SK-N-SH (cell line): ENCODE measurements at regions not wholly inside any gene's neighbourhood (a gene's known extent, or its start where the extent isn't known, plus 50 kb on each side); places are given as distances from the start of the nearest gene placed in this dataset.

Source experiments
- CTCF ChIA-PET: fragments of 300-600, 350-600 bp; formaldehyde crosslinking; extraction: SDS; loops from one replicate; lab custom pipeline; 2021; lab: Yijun Ruan, JAX
- POLR2A ChIA-PET: fragments of 350-600 bp; sonication (Branson Sonifier 250); formaldehyde crosslinking; extraction: SDS; loops from one replicate; lab custom pipeline; 2020; ENCODE audit warnings: antibody characterized with exemption, inconsistent platforms; lab: Yijun Ruan, JAX
- DNase-seq: peaks from one replicate; pipeline ENCODE4 v3.0.0; 2012
- H2AFZ ChIP-seq: fragments of 200-600 bp; sonication (generic); 2 replicates; pipeline ENCODE4 v1.8.1; 2016; ENCODE audit warnings: antibody characterized with exemption, mild to moderate bottlenecking, low read depth
- H3F3A ChIP-seq: fragments of 200-600 bp; sonication (generic); replicated peaks from 2 replicates; pipeline ENCODE3; 2016; ENCODE audit warnings: antibody characterized with exemption, mild to moderate bottlenecking; ENCODE audit not compliant: insufficient read depth
- H3K27ac ChIP-seq, 2 experiments: fragments of 200-500 bp in 1 of 2; fragments of 200-600 bp in 1 of 2; sonication (Bioruptor generic) in 1 of 2; sonication (generic), shearing (Covaris generic) in 1 of 2; 2 replicates each; pipeline versions ENCODE4 v1.5.1 to v1.6.1; 2014 to 2016; ENCODE audit warnings: low read depth in 2 of 2, inconsistent platforms in 1 of 2, low read length in 1 of 2, mild to moderate bottlenecking in 1 of 2, mixed read lengths in 1 of 2
- H3K27me3 ChIP-seq: fragments of 200-600 bp; sonication (generic), shearing (Covaris generic); 2 replicates; pipeline ENCODE4 v1.6.1; 2016; ENCODE audit warnings: mixed run types; ENCODE audit not compliant: insufficient read depth
- H3K36me3 ChIP-seq, 2 experiments: fragments of 200-500 bp in 1 of 2; fragments of 200-600 bp in 1 of 2; sonication (Bioruptor generic) in 1 of 2; sonication (generic) in 1 of 2; replicated peaks in 1 of 2; 2 replicates each; pipeline versions ENCODE3 to v1.5.1; 2014 to 2016; ENCODE audit warnings: low read length in 1 of 2, mild to moderate bottlenecking in 1 of 2; ENCODE audit not compliant: insufficient read depth in 2 of 2, control insufficient read depth in 1 of 2
- H3K4me1 ChIP-seq, 2 experiments: fragments of 200-500 bp in 1 of 2; fragments of 200-600 bp in 1 of 2; sonication (Bioruptor generic) in 1 of 2; sonication (generic), shearing (Covaris generic) in 1 of 2; 2 replicates each; pipeline versions ENCODE4 v1.5.1 to v1.6.1; 2014 to 2016; ENCODE audit warnings: low read depth in 1 of 2, low read length in 1 of 2, mixed run types in 1 of 2; ENCODE audit not compliant: insufficient read depth in 2 of 2, control insufficient read depth in 1 of 2
- H3K4me2 ChIP-seq: fragments of 200-600 bp; sonication (generic), shearing (Covaris generic); 2 replicates; pipeline ENCODE4 v1.6.1; 2017; ENCODE audit warnings: mixed run types
- H3K4me3 ChIP-seq, 2 experiments: fragments of 200-500 bp in 1 of 2; fragments of 200-600 bp in 1 of 2; sonication (Bioruptor generic) in 1 of 2; sonication (generic), shearing (Covaris generic) in 1 of 2; 2 replicates each; pipeline versions ENCODE4 v1.5.1 to v1.8.1; 2014 to 2016; ENCODE audit warnings: low read depth in 2 of 2, inconsistent platforms in 1 of 2, low read length in 1 of 2, mild to moderate bottlenecking in 1 of 2, mixed read lengths in 1 of 2, moderate library complexity in 1 of 2
- H3K79me2 ChIP-seq: fragments of 200-600 bp; sonication (generic); 2 replicates; pipeline ENCODE4 v1.8.1; 2017; ENCODE audit warnings: mild to moderate bottlenecking; ENCODE audit not compliant: insufficient read depth
- H3K9ac ChIP-seq: fragments of 200-600 bp; sonication (generic); 2 replicates; pipeline ENCODE4 v1.6.1; 2017; ENCODE audit warnings: mixed run types
- H3K9me2 ChIP-seq: fragments of 200-600 bp; sonication (generic); 2 replicates; pipeline ENCODE4 v1.6.1; 2017; ENCODE audit warnings: mixed run types
- H3K9me3 ChIP-seq: fragments of 200-600 bp; sonication (generic); 2 replicates; pipeline ENCODE4 v1.6.1; 2017; ENCODE audit warnings: mixed run types, mild to moderate bottlenecking, moderate library complexity
- H4K20me1 ChIP-seq: fragments of 200-600 bp; sonication (generic); 2 replicates; pipeline ENCODE4 v1.6.1; 2017; ENCODE audit warnings: mild to moderate bottlenecking, mixed run types; ENCODE audit not compliant: insufficient read depth
- CHD2 ChIP-seq: fragments of 150-350 bp; IDR thresholded peaks from 2 replicates; pipeline ENCODE4 v1.6.1; 2018; ENCODE audit warnings: low read length; ENCODE audit not compliant: partially characterized antibody
- EP300 ChIP-seq, 2 experiments: IDR thresholded peaks; 2 replicates each; pipeline versions ENCODE4 v1.4.0 to v1.6.1; 2012; ENCODE audit warnings: borderline replicate concordance in 1 of 2, low read depth in 1 of 2, low read length in 1 of 2
- EZH2phosphoT487 ChIP-seq: fragments of 200-600 bp; sonication (generic); IDR thresholded peaks from 2 replicates; pipeline ENCODE4 v1.6.1; 2017; ENCODE audit warnings: low read depth, mixed run types, mild to moderate bottlenecking, antibody characterized with exemption, moderate library complexity, borderline replicate concordance
- GABPA ChIP-seq: IDR thresholded peaks from 2 replicates; pipeline ENCODE4 v1.4.0; 2012; ENCODE audit warnings: low read depth, mild to moderate bottlenecking
- IRF3 ChIP-seq: fragments of 150-350 bp; IDR thresholded peaks from 2 replicates; pipeline ENCODE4 v1.6.1; 2016; ENCODE audit warnings: mild to moderate bottlenecking, low read depth, low read length
- JUND ChIP-seq: IDR thresholded peaks from 2 replicates; pipeline ENCODE4 v1.4.0; 2012
- MXI1 ChIP-seq: IDR thresholded peaks from 2 replicates; pipeline ENCODE4 v1.6.1; 2012; ENCODE audit warnings: mild to moderate bottlenecking, low read depth, low read length, improper control_type of control experiment
- NFIC ChIP-seq: IDR thresholded peaks from 2 replicates; pipeline ENCODE4 v1.4.0; 2012; ENCODE audit warnings: borderline replicate concordance
- POLR2AphosphoS5 ChIP-seq: IDR thresholded peaks from 2 replicates; pipeline ENCODE4 v1.6.1; 2012; ENCODE audit warnings: low read depth, low read length
- RAD21 ChIP-seq: IDR thresholded peaks from 2 replicates; pipeline ENCODE4 v1.6.1; 2012; ENCODE audit warnings: mild to moderate bottlenecking, low read length
- SMC3 ChIP-seq: IDR thresholded peaks from 2 replicates; pipeline ENCODE4 v1.6.1; 2012; ENCODE audit warnings: low read depth, low read length, improper control_type of control experiment
- TAF1 ChIP-seq: IDR thresholded peaks from 2 replicates; pipeline ENCODE4 v1.6.1; 2012; ENCODE audit warnings: low read depth, mild to moderate bottlenecking, low read length, moderate library complexity, borderline replicate concordance
- TCF12 ChIP-seq: IDR thresholded peaks from 2 replicates; pipeline ENCODE4 v1.4.0; 2012
- WGBS: methylation state at CpG from one replicate; pipeline ENCODE4 v1.1.6; 2017; ENCODE audit warnings: low lambda C conversion rate; 5-methylcytosine and 5-hydroxymethylcytosine counted together
- TF ChIP-seq, protein P1 (sequence below): IDR thresholded peaks from 2 replicates; pipeline ENCODE4 v1.4.0; 2012; ENCODE audit warnings: low read depth, borderline replicate concordance
- TF ChIP-seq, protein P2 (sequence below): IDR thresholded peaks from 2 replicates; pipeline ENCODE4 v1.4.0; 2012; ENCODE audit warnings: low read depth, borderline replicate concordance

GRCh38 chr9:71286146-71286545 lies 164.7 kb upstream of the TRPM3 start:
- POLR2A ChIA-PET, result no interaction called here
- Histone ChIP-seq H2AFZ (no peak overlapping the region), H3K4me3 (no peak overlapping the region), H3F3A (no peaks in the 10 kb centered on the region), H3K27me3 (peaks cover 5% of the 10 kb centered on the region; the same call in 1 of the 2 replicates), H3K36me3 (no peaks in the 10 kb centered on the region), H3K9me2 (peaks cover 3% of the 10 kb centered on the region; the same call in 1 of the 2 replicates)
- DNase-seq, result no peak
- 25% methylated on average over 4 of the region's 4 CpGs for WGBS
- no peak for TF ChIP-seq EZH2phosphoT487
- TF ChIP-seq TAF1, result no peak
- TF ChIP-seq, protein P1, sequence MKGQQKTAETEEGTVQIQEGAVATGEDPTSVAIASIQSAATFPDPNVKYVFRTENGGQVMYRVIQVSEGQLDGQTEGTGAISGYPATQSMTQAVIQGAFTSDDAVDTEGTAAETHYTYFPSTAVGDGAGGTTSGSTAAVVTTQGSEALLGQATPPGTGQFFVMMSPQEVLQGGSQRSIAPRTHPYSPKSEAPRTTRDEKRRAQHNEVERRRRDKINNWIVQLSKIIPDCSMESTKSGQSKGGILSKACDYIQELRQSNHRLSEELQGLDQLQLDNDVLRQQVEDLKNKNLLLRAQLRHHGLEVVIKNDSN, result no peak
- no peak for TF ChIP-seq SMC3
- TF ChIP-seq RAD21, result no peak
- no peak for TF ChIP-seq POLR2AphosphoS5
- TF ChIP-seq MXI1, result no peak
- no peak for TF ChIP-seq NFIC
- TF ChIP-seq JUND, result no peak
- no peak for TF ChIP-seq CHD2
- TF ChIP-seq, protein P2, sequence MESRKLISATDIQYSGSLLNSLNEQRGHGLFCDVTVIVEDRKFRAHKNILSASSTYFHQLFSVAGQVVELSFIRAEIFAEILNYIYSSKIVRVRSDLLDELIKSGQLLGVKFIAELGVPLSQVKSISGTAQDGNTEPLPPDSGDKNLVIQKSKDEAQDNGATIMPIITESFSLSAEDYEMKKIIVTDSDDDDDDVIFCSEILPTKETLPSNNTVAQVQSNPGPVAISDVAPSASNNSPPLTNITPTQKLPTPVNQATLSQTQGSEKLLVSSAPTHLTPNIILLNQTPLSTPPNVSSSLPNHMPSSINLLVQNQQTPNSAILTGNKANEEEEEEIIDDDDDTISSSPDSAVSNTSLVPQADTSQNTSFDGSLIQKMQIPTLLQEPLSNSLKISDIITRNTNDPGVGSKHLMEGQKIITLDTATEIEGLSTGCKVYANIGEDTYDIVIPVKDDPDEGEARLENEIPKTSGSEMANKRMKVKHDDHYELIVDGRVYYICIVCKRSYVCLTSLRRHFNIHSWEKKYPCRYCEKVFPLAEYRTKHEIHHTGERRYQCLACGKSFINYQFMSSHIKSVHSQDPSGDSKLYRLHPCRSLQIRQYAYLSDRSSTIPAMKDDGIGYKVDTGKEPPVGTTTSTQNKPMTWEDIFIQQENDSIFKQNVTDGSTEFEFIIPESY, result no peak
- TF ChIP-seq TCF12, result no peak
- TF ChIP-seq GABPA, result no peak
- no peak for TF ChIP-seq IRF3
- TF ChIP-seq EP300 (IDR thresholded peaks at IDR 0.05; ENCODE audit: borderline replicate concordance in 1 of 2, low read depth in 1 of 2, low read length in 1 of 2), result no peak
- TF ChIP-seq, all 33 proteins: peak for 0
- H4K20me1 ChIP-seq, result no peaks in the 10 kb centered on the region; the same call in 1 of the 2 replicates
- no peak overlapping the region for H3K27ac ChIP-seq
- CTCF ChIA-PET, result interaction anchor here (0.6 to 2.4 kb wide), 9 partner anchors 9 to 746 kb away, joined by 3 to 18 read pairs (median 4); no protein-coding TSS in a partner anchor
- H3K9me3 ChIP-seq, result no peaks in the 10 kb centered on the region
- no peak overlapping the region for H3K9ac ChIP-seq
- no peaks in the 10 kb centered on the region for H3K79me2 ChIP-seq
- H3K4me1 ChIP-seq, result no peaks in the 10 kb centered on the region
- no peak overlapping the region for H3K4me2 ChIP-seq
